HFF-Myc (cell line): ENCODE measurements at regions not wholly inside any gene's neighbourhood (a gene's known extent, or its start where the extent isn't known, plus 50 kb on each side); places are given as distances from the start of the nearest gene placed in this dataset.

Experiments
- DNase-seq: peaks from one replicate; pipeline ENCODE4 v3.0.0-alpha.2; 2011; ENCODE audit warnings: low read depth; ENCODE audit errors: extremely low read depth
- H3K4me3 ChIP-seq: replicated peaks from 2 replicates; pipeline ENCODE4 v1.5.1; 2011; ENCODE audit warnings: low read depth, mild to moderate bottlenecking, control low read depth, low read length
- CTCF ChIP-seq: IDR thresholded peaks from 2 replicates; pipeline ENCODE4 v1.5.1; 2012; ENCODE audit warnings: mild to moderate bottlenecking, low read depth, low read length, control low read depth; ENCODE audit errors: missing control alignments

- no peak overlapping the region for H3K4me3 ChIP-seq
- no peak for DNase-seq
- no peak for TF ChIP-seq CTCF
Measured at GRCh38 chr11:92128026-92128425, 96.6 kb upstream of the FAT3 start.

DNA sequence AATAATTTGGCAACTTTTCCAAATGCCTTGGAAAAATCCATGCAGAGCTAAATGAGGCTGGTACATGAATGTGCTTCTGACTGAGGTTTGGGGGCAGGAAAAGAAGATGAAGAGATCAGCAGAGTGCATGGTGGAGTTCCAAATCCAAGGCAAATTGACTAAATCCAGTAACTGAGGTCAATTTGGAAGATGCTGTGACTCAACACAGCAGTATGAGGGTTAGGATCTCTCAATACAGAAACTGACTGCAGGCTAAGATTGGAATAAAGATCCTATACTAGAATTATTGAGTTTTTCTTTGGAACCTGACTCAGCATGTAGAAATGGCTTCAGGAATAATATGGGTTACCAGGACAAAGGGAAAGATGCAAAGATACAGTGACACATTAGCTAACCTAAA, 99.3 kb upstream of the FAT3 start:
- no peak overlapping the region for H3K4me3 ChIP-seq
- DNase-seq: no peak
- no peak for TF ChIP-seq CTCF

DNA sequence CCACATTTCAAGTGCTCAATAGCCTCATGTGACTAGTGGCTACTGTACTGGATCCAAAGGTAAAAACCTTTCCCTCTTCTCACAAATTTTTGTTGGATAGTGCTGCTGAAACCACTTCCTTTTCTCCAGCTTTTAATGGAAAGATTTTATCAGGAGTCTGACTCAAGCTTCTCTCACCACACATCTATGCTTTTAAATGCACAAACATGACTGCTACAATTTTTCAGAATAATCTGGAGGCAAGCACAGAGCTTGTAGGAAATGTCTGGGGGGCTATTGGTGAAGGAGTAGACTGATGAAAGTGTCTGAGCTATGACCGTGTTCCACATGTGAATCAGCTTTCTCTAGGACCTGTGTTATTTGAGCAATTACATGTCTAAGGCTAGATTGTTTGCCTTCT, 101.1 kb upstream of the FAT3 start:
- peak; percentile 7 for DNase-seq
- TF ChIP-seq CTCF: no peak
- H3K4me3 ChIP-seq: no peak overlapping the region

DNA sequence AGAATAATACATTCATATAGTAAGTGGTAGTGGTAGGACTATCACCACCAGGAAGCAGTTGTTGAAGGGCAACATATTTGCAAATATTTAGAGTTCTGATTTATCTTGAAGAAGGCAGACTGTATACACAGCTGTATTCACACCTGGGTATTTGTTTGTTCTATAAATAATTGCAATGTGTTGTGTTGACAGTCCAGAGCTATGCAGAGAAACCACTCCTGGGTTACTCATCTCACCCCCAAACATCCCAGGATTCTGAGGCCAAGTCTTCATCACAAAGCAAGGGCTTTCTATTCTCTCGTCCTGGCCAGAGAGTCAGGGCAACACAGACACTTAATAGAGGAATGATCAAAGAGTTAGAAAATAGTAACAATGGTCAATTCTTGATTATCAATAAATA, 102.1 kb upstream of the FAT3 start:
- no peak for TF ChIP-seq CTCF
- DNase-seq: no peak

GRCh38 chr11:92111287-92111686, 113.3 kb upstream of the FAT3 start:
- H3K4me3 ChIP-seq: no peak overlapping the region
- DNase-seq: no peak
- no peak for TF ChIP-seq CTCF

More for the DNA sequence above, 102.1 kb upstream of the FAT3 start:
- no peak overlapping the region for H3K4me3 ChIP-seq

- TF ChIP-seq CTCF: no peak
- no peak for DNase-seq
- H3K4me3 ChIP-seq: no peak overlapping the region
Measured at GRCh38 chr11:92109466-92109865, 115.2 kb upstream of the FAT3 start.

DNA sequence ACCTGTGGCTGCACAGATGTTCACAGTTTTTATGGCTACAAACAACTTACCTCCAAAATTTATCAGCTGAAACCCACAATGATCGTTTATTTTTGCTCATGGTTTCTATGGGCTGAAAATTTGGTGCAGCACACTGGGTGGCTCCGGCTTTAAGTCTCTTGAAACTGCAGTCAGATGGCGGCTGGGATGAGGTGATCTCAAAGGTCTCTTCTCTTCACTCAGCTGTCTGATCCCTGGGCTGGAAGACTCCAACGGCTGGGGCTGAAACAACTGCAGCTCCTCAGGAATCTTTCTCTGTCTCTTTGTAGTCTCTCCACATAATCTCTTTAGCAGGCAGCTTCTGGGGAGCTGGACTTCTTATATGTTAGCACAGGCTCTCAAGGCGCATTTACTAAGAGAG, 117.3 kb upstream of the FAT3 start:
- no peak overlapping the region for H3K4me3 ChIP-seq
- no peak for DNase-seq
- TF ChIP-seq CTCF: no peak
